Suppressor macrophage treated with lipopolysaccharide for 1 hour (primary cell): ENCODE measurements at regions not wholly inside any gene's neighbourhood (a gene's known extent, or its start where the extent isn't known, plus 50 kb on each side); places are given as distances from the start of the nearest gene placed in this dataset.

Source experiments
- DNase-seq, 3 donors: peaks; one replicate each; pipeline ENCODE4 v3.0.0-alpha.2; 2020 to 2022

DNA sequence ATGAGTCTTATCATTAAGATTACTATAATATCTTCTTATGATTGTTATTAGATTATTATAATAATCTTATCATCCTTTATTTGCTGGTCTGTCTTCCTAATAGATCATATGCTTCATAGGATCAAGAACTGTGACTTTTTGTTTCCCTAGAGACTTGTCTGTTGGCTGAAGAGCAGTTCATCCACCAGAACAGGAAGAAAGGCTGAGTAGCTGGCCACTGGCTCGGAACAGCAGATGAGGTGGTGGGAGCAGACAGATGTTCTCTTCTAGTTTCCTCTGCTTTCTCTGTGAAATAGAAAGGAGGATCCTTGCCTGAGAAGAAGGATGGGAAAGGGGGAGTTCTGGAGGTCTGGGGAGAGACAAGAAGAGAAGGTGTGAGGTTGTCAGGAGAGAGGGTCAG lies 120.0 kb downstream of the CCNA1 start:
- no peak for DNase-seq

DNA sequence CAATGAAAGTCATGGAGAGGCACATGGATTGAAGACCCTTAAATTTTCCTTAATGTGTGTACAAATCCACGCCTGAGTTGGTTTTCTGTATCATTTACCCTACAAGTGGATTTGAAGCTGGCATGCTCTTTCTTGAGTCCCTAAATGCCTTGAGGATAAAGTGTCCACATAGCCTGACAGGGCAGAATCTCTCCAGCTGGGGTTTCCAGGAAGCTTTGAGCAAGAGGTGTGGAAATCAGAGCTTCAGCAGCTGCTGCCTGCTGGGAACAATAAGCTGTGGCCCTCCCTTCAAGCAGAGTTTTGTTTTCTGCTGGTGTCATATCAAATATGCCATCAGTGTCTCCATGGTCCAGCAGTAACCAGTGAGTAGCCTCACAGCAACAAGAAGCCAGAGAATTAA lies 120.3 kb upstream of the SERTM1 start:
- no peak for DNase-seq

DNA sequence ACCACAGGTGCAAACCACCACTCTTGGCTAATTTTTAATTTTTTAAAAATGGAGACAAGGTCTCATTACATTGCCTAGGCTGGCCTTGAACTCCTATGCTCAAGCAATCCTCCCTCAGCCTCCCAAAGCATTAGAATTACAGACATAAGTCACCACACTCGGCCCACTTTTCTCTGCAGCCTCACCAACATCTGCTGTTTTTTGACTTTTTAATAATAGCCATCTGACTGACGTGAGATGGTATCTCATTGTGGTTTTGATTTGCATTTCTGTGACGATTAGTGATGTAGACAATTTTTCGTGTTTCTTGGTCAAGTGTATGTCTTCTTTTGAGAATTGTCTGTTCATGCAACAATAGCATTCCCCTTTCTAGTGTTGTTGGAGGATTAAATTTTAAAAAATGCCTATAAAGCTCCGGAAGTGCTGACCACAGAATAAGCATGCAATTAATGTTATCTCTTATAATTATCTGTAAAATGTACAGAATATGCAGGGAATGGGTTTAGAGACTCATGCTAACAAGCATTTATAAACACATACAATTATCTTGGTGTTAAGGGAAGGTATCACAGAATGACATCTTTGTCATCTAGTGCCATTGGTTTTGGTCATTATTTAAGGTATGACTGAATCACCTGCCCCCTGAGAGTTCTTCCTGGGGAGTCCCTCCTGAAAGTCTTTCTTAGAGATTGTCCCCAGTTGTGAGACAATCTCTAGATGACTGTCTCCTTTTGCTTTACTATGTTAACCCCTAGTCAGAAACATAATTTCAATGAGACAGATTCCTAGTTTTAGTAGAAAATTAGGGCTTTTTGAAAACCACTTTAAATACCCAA lies 118.5 kb upstream of the SERTM1 start:
- DNase-seq = no peak

DNA sequence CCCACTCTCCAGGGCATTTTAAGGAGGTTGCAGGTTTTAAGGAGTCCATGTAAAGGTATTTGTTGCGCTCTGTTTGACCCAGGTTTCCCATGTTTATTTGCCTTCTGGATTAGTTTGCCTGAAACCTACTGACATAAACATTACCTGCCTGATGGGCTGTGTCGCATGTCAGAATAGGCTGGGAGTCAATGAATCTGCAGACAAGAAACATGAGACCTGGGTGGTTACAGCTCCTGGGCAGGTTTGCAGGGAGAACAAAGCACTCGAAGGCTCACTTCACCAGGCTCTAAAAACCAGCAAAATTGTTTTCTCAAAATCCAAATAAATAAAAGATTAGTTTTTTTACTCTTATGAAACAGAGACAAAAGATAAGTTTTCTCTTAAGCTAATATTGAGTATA lies 114.4 kb upstream of the SERTM1 start:
- no peak for DNase-seq

DNA sequence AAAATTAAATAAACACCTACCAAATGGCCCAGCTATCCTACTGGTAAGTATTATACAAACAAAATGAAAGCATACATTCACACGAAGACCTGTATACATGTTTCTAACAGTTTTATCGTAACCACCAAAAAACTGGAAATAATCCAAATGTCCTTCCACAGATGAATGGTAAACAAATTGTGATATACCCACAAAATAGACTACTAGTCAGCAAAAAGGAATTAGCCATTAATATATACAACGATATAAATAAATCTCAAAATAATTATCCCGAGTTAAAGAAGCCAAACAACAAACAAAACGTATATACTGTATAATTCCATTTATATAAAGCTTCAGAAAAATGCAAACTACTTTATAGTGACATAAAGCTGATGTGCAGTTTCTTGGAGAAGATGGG lies 106.3 kb upstream of the SERTM1 start:
- no peak for DNase-seq

DNA sequence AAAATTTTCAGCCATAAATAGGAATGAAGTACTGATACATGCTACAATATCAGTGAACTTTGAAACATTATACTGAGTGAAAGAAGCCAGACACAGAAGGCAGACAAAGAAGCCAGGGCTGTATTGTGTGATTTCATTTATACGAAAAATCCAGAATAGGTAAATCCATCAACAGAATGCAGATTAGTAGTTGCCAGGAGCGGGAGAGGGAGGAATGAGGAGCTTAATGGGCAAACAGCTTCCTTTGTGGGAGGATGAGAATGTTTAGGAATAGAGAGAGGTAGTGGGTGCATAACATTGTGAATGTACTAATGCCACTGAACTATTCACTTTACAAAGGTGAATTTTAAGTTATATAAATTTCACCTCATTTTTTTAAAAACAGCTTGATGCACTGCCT lies 103.3 kb upstream of the SERTM1 start:
- DNase-seq = no peak

DNA sequence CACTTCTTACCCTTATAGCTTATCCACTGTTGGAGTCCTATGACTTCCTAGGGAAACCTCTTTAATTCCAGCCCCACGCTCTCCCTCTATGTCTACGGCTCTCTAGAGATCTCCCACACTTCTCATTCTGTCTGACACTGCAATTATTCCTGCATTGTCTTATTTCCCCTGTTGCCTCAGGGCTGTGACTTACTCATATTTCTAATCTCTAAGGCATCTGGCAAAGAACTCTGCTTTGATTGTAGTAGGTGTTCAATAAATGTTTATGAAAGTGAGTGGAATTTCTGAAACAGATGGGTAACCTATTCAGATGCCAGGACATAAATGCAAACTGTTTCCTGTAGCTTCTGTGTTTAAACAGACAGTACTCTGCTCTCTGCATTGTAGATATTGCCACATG lies 102.4 kb upstream of the SERTM1 start:
- no peak for DNase-seq

DNA sequence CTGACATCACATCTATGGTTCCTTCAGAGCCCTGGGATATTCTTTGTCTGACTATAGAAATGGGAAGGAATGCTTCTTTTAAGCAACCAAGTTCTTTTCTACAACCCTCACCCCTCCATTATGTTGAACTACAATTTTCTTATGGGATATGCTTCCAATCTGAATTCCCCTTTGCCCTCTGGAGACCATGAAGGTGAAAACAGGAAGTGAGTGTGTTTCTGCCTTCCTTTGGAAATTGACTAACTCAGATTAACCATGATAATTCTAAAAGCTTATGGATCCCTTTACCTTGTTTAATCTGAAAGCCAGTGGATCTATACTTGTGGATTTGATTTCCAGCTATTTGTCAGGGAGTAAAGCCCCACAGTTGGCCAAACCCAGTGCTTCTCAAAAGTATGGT lies 90.8 kb upstream of the SERTM1 start:
- no peak for DNase-seq

DNA sequence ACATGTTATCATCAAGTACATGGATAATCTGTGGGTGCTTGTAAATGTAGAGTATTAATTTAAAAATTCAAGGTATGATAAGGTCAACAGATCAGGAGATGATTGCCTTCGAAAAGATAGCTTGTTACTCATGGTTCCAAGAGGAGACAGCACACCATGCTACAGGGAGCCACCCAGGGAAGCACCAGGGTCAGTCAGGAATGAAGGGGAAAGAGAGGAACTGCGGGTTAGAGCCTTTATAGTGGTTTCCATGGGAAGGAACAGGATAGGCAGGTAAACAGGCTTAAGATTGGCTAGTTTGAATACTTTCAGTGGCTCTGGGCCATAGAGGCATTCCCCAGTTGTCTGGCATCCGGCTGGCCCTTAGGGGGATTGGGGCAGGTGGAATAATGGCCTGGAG lies 74.2 kb upstream of the SERTM1 start:
- no peak for DNase-seq

DNA sequence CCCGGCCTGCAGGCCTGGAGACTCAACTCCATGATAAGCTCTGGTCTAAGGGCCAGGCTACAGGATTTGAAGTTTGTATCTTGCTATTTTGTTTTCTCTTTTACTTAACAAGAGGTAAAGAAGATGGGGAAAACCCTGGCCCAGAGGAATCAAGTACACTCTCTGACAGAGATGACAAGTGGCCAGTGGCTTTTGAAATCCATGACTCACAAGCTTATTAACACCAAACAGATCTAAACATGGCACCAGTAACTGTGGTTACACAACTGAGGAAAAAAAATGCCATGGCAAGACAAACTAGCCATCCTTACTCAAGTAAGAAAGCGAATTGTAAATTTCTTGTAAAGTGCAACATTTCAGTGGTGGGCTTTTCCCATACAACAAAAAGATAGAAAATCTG lies 72.6 kb upstream of the SERTM1 start:
- peak in 1 of 3 donors; percentile 1 for DNase-seq

DNA sequence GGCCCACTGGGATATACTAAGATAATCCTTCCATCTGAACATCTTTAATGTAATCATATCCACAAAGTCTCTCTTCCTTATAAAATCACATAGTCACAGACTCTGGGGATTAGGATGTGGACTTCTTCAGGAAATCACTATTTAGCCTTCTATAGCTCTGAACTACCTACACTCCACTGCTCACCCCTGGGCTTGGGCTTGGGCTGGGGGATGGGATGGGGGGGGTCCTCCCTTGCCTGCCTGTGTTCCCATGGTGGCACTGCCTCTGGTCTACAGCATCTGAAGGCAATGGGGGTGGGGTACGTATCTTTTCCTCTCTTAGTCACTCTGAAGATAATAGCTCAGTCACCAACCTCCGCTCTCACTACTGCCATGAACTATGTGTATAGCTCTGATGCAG lies 67.8 kb upstream of the SERTM1 start:
- DNase-seq = no peak

DNA sequence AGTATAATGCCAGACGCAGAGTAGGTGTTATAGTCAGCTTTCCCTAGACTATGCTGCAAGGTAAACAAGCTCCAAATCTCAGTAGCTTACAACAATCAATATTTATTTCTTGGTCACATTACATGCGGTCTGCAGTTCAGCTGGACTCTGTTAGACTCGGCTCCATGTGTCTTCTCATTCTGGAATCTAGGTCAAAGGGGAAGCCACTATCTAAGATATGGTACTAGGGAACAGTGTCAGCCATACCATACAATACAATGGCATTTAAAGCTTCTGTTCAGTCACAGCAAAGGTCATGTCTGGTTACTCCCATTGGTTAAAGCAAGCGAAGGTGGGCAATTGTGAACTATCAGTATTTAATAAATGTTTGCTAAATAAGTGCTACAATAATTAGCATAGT lies 65.3 kb upstream of the SERTM1 start:
- DNase-seq = no peak

DNA sequence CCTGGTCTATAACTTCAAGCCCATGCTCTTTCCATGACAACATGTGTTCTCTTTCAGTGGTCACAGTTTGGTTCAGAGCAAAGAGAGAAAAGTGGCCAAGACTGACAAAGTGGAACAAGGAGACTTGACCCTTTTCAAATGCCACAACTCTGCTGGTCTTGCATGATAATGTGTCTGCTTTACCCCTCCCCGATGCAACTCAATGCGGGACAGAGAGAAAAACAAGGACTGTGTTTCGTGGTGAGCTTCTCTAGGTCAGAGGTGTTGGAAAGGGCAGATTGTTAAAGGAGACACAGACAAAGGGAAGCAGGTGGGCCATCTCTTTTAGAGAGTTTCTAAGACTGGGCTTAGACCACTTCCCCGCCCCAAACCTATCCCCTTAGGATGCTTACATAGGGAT lies 61.6 kb upstream of the SERTM1 start:
- no peak for DNase-seq

DNA sequence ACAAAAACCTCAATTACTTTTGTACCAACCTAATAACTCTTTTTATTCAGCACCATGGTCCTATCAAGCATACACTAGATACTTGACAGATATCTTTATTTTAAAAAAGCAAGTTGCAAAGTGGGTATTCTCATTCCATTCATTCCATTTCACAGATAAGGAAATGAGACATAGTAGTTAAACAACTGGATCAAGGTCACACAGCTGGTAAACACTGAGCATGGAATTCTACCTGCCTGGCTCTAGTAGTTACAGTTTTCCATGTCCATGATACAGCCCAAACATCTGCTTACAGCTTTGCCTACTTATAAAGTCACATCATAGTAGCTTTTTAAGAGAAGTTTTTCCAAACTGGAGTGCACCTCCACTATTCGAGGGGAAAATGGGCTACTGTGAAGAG lies 57.1 kb upstream of the SERTM1 start:
- no peak for DNase-seq

DNA sequence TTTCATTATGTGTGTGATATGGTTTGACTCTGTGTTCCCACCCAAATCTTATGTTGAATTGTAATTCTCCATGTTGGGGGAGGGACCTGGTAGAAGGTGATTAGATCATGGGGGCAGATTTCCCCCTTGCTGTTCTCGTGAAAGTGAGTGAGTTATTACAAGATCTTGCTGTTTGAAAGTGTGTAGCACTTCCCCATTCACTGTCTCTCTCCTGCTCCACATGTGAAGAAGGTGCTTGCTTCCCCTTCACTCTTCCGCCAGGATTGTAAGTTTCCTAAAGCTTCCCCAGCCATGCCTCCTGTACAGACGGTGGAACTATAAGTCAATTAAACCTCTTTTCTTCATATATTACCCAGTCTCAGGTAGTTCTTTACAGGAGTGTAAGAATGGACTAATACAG lies 54.3 kb upstream of the SERTM1 start:
- no peak for DNase-seq
